ENCODE measurements at regions not wholly inside any gene's neighbourhood (a gene's known extent, or its start where the extent isn't known, plus 50 kb on each side); places are given as distances from the start of the nearest gene placed in this dataset.

DNA sequence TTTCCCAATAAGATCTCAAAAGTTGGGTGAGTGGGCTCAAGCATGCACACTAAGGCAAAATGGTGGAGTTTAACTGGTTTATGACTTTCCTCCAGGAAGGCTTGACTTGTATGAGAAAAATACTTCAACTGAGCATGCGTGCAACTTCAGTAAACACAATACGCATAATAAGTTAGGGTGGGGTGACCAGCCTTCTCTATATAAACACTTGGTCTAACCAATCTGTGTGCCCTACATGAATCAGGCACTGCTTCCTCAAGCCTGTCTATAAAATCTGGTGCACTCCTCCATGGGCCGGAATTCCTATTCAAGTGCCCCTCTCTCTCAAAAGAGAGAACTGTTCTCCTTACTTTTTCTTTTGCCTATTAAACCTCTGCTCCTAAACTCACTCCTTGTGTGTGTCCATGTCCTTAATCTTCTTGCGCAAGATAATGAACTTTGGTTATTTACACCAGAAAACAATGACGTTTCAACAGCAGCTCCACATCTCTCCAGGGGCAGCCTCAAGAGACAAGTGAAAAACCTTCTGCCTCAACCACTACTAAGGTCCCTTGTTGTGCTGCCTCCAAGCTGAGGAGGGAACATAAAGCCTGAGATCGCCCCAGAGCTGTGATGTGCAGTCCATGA, 352.6 kb downstream of the CAAP1 start (continued):
- TF ChIP-seq ZFP41 (tag by site-specific recombination; IDR thresholded peaks at IDR 0.05; ENCODE audit: borderline replicate concordance) (no peak), ZBTB6 (tag by site-specific recombination; IDR thresholded peaks at IDR 0.05) (no peak), HOXD13 (CRISPR knock-in tag; IDR thresholded peaks at IDR 0.05; ENCODE audit: borderline replicate concordance) (no peak), ZNF239 (tag by site-specific recombination; IDR thresholded peaks at IDR 0.05) (no peak), ZEB2 (tag by site-specific recombination; IDR thresholded peaks at IDR 0.05) (no peak), ZNF24 (tag by site-specific recombination; IDR thresholded peaks at IDR 0.05) (no peak), HOXC10 (CRISPR knock-in tag; IDR thresholded peaks at IDR 0.05) (no peak), ZNF843 (tag by site-specific recombination; IDR thresholded peaks at IDR 0.05) (no peak), ZNF610 (tag by site-specific recombination; IDR thresholded peaks at IDR 0.05; ENCODE audit: borderline replicate concordance) (no peak), FEZF1 (tag by site-specific recombination; IDR thresholded peaks at IDR 0.05) (no peak), ZNF354C (tag by site-specific recombination; IDR thresholded peaks at IDR 0.05; ENCODE audit: borderline replicate concordance, low read depth) (no peak)
- TF ChIP-seq, protein P1, sequence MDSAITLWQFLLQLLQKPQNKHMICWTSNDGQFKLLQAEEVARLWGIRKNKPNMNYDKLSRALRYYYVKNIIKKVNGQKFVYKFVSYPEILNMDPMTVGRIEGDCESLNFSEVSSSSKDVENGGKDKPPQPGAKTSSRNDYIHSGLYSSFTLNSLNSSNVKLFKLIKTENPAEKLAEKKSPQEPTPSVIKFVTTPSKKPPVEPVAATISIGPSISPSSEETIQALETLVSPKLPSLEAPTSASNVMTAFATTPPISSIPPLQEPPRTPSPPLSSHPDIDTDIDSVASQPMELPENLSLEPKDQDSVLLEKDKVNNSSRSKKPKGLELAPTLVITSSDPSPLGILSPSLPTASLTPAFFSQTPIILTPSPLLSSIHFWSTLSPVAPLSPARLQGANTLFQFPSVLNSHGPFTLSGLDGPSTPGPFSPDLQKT (IDR thresholded peaks at IDR 0.05; ENCODE audit: borderline replicate concordance, low read depth, low read length): no peak
- TF ChIP-seq, protein P2, sequence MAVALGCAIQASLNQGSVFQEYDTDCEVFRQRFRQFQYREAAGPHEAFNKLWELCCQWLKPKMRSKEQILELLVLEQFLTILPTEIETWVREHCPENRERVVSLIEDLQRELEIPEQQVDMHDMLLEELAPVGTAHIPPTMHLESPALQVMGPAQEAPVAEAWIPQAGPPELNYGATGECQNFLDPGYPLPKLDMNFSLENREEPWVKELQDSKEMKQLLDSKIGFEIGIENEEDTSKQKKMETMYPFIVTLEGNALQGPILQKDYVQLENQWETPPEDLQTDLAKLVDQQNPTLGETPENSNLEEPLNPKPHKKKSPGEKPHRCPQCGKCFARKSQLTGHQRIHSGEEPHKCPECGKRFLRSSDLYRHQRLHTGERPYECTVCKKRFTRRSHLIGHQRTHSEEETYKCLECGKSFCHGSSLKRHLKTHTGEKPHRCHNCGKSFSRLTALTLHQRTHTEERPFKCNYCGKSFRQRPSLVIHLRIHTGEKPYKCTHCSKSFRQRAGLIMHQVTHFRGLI (tag by site-specific recombination; IDR thresholded peaks at IDR 0.05): no peak
- TF ChIP-seq, protein P3, sequence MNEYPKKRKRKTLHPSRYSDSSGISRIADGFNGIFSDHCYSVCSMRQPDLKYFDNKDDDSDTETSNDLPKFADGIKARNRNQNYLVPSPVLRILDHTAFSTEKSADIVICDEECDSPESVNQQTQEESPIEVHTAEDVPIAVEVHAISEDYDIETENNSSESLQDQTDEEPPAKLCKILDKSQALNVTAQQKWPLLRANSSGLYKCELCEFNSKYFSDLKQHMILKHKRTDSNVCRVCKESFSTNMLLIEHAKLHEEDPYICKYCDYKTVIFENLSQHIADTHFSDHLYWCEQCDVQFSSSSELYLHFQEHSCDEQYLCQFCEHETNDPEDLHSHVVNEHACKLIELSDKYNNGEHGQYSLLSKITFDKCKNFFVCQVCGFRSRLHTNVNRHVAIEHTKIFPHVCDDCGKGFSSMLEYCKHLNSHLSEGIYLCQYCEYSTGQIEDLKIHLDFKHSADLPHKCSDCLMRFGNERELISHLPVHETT (tag by site-specific recombination; IDR thresholded peaks at IDR 0.05): no peak

DNA sequence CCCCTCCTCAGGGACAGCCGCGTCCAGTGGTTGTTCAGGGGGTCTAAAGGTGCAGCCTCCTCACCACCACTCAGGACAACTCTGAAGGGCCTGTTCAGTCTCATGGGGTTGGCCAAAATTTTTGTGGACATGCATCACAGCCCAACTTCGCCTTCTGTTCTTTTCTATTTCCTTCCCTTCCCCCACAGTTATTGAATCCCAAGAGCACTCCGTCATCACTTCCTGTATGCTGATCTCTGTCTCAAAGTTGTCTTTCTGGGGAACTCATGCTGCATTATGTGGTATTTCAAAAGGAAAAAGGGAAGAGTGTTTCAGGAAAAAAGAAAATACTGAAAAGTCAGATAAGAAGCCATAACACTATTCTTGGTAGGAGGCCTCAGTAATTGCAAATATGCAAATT, 355.4 kb downstream of the CAAP1 start:
- no peaks in the 10 kb centered on the region for H3K4me1 ChIP-seq (ENCODE audit: control insufficient read depth, insufficient read depth, low read length)
- H3K4me3 ChIP-seq (ENCODE audit: low read depth, low read length): no peak overlapping the region
- ChIA-PET CTCF (interaction anchor here (0.7 kb wide), 1 partner anchor 318 kb away, joined by 3 read pairs; no protein-coding TSS in a partner anchor), POLR2A (no interaction called here)
- no peak overlapping the region for H3K27ac ChIP-seq (ENCODE audit: extremely low read depth, low read depth, low read length)
- no peaks in the 10 kb centered on the region for H3K36me3 ChIP-seq (ENCODE audit: control insufficient read depth in 2 of 2, insufficient read depth in 1 of 2, low read length in 2 of 2)
- no peaks in the 10 kb centered on the region for H3K9me3 ChIP-seq (ENCODE audit: control insufficient read depth, insufficient read depth, low read depth, low read length)
- TF ChIP-seq ZNF184 (tag by site-specific recombination; IDR thresholded peaks at IDR 0.05): no peak

DNA sequence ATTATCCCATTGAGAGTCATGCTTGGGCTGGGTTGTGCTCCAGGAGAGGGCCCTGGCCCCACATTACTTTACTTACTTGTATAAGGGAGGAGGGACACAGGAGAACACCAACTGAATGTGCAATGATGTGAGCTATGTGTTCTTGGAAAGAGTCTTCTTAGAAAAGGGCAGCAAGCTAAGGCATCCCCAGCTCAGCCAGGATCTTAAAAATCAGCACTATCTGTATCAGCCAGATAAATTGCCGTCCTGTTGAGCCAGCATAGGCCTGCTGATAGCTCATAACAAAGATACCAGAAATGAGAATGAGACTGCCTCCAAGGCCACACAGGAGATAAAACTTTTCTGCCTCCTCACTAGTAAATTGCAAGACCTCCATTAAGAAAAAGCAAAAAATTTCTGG, 357.5 kb downstream of the CAAP1 start:
- Histone ChIP-seq H3K9me3 (ENCODE audit: control insufficient read depth, insufficient read depth, low read depth, low read length) (no peaks in the 10 kb centered on the region), H3K36me3 (ENCODE audit: control insufficient read depth in 2 of 2, insufficient read depth in 1 of 2, low read length in 2 of 2) (no peaks in the 10 kb centered on the region), H3K4me1 (ENCODE audit: control insufficient read depth, insufficient read depth, low read length) (no peaks in the 10 kb centered on the region), H3K4me3 (ENCODE audit: low read depth, low read length) (no peak overlapping the region), H3K27ac (ENCODE audit: extremely low read depth, low read depth, low read length) (no peak overlapping the region)
- TF ChIP-seq REPIN1 (tag by site-specific recombination; IDR thresholded peaks at IDR 0.05; ENCODE audit: low read depth) (no peak), BCL11B (tag by site-specific recombination; IDR thresholded peaks at IDR 0.05; ENCODE audit: low read depth) (no peak), PRDM1 (tag by site-specific recombination; IDR thresholded peaks at IDR 0.05) (no peak), ZNF341 (tag by site-specific recombination; IDR thresholded peaks at IDR 0.05; ENCODE audit: low read depth) (no peak), SP2 (tag by site-specific recombination; IDR thresholded peaks at IDR 0.05) (no peak), HOXA7 (CRISPR knock-in tag; IDR thresholded peaks at IDR 0.05; ENCODE audit: borderline replicate concordance) (no peak), ZNF302 (tag by site-specific recombination; IDR thresholded peaks at IDR 0.05; ENCODE audit: low read depth) (no peak), YY1 (tag by site-specific recombination; IDR thresholded peaks at IDR 0.05) (no peak), ZNF433 (tag by site-specific recombination; IDR thresholded peaks at IDR 0.05; ENCODE audit: low read depth) (no peak), ZNF416 (tag by site-specific recombination; IDR thresholded peaks at IDR 0.05) (no peak), ZNF423 (tag by site-specific recombination; IDR thresholded peaks at IDR 0.05) (no peak), ZNF354C (tag by site-specific recombination; IDR thresholded peaks at IDR 0.05; ENCODE audit: borderline replicate concordance, low read depth) (no peak), ZNF544 (tag by site-specific recombination; IDR thresholded peaks at IDR 0.05) (no peak), KLF8 (tag by site-specific recombination; IDR thresholded peaks at IDR 0.05) (no peak), ZNF155 (tag by site-specific recombination; IDR thresholded peaks at IDR 0.05) (no peak), MYNN (tag by site-specific recombination; IDR thresholded peaks at IDR 0.05; ENCODE audit: borderline replicate concordance) (no peak)
- ChIA-PET POLR2A (no interaction called here), CTCF (interaction anchor here (0.7 to 0.9 kb wide), 2 partner anchors 14 to 29 kb away, joined by 3 read pairs; no protein-coding TSS in a partner anchor)

All from HEK293 (cell line).